ENCODE measurements at regions not wholly inside any gene's neighbourhood (a gene's known extent, or its start where the extent isn't known, plus 50 kb on each side); places are given as distances from the start of the nearest gene placed in this dataset.

DNA sequence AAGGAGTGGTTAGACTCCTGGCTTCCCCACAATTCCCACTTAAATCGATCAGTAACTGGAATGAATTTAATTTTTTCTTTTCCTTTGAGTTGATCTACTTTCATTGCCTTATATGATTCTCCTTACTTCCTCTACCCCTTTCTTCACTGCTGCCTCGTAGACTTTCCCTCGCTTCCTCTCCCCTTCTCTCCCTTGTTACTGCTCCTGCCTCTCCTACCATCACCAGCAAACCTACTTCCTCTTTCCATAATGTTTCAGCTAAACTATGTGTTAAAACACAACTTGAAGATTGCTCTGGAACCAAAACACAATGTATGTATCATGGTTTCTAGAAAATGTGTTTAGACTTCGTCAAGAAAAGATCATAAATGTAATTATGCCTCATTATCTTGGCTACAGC is 132.0 kb upstream of the TET2 start:
- Mint-ChIP-seq H3K36me3 (ENCODE audit: low read depth) (no peaks in the 10 kb centered on the region), H3K4me3 (no peak overlapping the region), H3K27me3 (ENCODE audit: low read depth) (peaks cover 10% of the 10 kb centered on the region), H3K9me3 (peaks cover 14% of the 10 kb centered on the region), H3K4me1 (ENCODE audit: low read depth) (no peaks in the 10 kb centered on the region), H3K27ac (no peak overlapping the region)

DNA sequence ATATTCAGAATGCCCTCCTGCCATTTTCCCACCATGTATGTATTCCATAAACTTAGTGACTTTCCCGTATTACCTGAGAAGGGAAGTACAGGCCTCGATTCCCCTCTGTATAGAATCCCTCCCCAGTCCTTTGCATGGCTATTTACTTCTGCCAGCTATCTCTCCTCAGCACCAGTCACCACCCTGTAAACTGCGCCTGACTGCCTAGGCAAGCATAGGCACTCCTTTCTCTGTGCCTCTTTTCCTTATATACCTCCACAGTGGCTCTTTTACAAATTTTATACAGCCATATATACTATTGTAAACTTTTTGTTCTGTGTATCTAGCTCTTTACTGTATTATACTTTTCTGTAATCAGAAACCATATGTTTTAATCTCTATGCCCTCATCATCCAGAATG is 130.9 kb upstream of the TET2 start:
- H3K4me1 Mint-ChIP-seq (ENCODE audit: low read depth): no peaks in the 10 kb centered on the region
- no peak overlapping the region for H3K27ac Mint-ChIP-seq
- H3K27me3 Mint-ChIP-seq (ENCODE audit: low read depth): peaks cover under 1% of the 10 kb centered on the region
- H3K9me3 Mint-ChIP-seq: peaks cover 3% of the 10 kb centered on the region
- no peaks in the 10 kb centered on the region for H3K36me3 Mint-ChIP-seq (ENCODE audit: low read depth)
- H3K4me3 Mint-ChIP-seq: no peak overlapping the region

DNA sequence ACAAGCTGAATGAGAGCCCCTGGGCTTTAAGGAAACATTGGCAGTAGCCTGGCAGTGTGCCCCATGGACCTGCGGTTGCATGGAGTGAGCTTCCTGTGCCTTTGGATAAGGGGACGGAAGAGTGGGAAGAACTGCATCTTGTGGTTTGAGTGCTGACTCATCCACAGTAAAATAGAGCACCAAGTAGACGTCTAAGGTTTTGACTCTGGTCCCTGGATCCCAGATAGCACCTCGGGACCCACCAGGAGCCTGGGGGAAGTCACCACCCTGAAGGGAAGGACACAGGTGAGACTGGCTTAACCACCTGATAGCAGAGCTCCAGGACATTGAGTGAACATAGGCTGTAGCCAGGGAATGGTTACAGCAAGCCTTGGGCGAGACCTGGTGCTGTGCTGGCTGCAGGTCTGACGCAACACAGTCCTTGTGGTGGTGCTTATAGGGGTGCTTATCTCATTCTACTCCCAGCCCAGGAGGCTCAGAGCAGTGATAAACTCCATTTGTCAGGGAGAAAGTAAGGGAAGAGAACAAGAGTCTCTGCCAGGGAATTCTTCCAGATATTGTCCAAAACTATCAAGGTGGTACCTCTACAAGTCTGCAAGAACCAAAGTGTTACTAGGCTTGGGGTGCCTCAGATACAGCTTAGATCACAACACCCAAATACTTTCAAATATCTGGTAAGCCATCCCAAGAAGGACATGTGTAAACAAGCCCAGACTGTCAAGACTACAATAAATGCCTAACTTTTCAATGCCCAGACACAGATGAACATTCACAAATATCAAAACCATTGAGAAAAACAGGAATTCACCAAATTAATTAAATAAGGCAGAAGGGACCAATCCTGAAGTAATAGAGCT is 123.6 kb upstream of the TET2 start:
- Mint-ChIP-seq H3K9me3 (peaks cover 10% of the 10 kb centered on the region), H3K4me1 (ENCODE audit: low read depth) (no peaks in the 10 kb centered on the region), H3K27ac (no peak overlapping the region), H3K36me3 (ENCODE audit: low read depth) (no peaks in the 10 kb centered on the region), H3K27me3 (ENCODE audit: low read depth) (no peaks in the 10 kb centered on the region), H3K4me3 (no peak overlapping the region)

DNA sequence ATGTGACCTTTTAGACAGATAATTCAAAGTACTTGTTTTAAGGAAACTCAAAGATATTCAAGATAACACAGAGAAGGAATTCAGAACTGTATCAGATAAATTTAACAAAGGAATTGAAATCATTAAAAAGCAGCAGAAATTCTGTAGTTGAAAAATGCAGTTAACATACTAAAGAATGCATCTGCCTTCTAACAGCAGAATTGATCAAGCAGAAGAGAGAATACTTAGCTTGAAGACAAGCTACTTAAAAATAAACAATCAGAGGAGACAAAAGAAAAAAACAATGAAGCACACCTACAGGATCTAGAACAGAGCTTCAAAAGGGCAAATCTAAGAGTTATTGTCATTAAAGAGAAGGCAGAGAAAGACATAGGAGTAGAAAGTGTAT is 123.0 kb upstream of the TET2 start:
- Mint-ChIP-seq H3K4me1 (ENCODE audit: low read depth) (no peaks in the 10 kb centered on the region), H3K36me3 (ENCODE audit: low read depth) (no peaks in the 10 kb centered on the region), H3K9me3 (peaks cover 12% of the 10 kb centered on the region), H3K4me3 (no peak overlapping the region), H3K27me3 (ENCODE audit: low read depth) (no peaks in the 10 kb centered on the region), H3K27ac (no peak overlapping the region)

DNA sequence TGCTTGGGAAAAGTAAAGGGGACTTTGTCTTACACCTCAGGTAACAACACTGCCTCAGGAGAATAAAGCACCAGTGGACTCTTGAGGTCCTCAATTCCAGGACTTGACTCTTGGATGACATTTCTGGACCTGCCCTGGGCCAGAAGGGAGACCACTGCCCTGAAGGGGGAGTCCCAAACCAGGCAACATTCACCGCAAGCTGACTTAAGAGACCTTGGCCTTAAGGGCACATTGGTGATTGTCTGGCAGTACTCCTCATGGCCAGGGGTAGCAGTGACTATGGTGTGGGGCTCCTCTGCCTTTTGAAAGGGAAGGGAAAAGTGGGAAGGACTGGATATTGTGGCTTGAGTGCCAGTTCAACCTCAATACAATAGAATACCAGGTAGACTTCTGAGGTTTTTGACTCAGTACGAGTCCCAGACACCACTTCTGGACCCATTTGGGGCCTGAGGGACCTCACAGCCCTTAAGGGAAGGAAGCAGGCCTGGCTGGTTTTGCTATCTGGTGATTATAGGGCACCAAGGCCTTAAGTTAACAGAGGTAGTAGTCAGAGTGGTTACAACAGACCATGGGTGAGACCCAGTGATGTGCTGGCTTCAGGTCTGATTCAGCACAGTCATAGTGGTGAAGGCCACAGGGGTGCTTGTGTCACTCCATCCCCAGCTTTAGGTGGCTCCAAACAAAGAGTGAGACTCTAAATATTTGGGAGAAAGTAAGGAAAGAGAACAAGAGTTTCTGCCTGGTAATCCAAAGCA is 121.2 kb upstream of the TET2 start:
- Mint-ChIP-seq H3K4me1 (ENCODE audit: low read depth) (no peaks in the 10 kb centered on the region), H3K27me3 (ENCODE audit: low read depth) (no peaks in the 10 kb centered on the region), H3K9me3 (peaks cover 18% of the 10 kb centered on the region), H3K27ac (no peak overlapping the region), H3K4me3 (no peak overlapping the region), H3K36me3 (ENCODE audit: low read depth) (no peaks in the 10 kb centered on the region)

DNA sequence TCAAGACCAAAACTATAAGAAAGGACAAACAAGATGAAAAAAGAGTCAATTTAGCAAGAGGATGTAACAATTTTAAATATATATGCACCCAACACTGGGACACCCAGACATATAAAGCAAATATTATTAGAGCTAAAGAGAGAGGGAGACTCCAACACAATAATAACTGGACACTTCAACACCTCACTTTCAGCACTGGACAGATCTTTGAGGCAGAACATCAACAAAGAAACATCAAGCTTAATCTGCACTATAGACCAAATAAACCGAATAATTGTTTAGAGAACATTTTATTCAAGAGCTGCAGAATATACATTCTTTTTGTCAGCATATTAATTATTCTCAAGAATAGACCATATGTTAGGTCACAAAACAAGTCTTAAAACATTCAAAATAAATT is 109.7 kb upstream of the TET2 start:
- H3K27ac Mint-ChIP-seq: no peak overlapping the region
- H3K27me3 Mint-ChIP-seq (ENCODE audit: low read depth): no peaks in the 10 kb centered on the region
- no peaks in the 10 kb centered on the region for H3K9me3 Mint-ChIP-seq
- no peak overlapping the region for H3K4me3 Mint-ChIP-seq
- no peaks in the 10 kb centered on the region for H3K36me3 Mint-ChIP-seq (ENCODE audit: low read depth)
- H3K4me1 Mint-ChIP-seq (ENCODE audit: low read depth): no peaks in the 10 kb centered on the region

DNA sequence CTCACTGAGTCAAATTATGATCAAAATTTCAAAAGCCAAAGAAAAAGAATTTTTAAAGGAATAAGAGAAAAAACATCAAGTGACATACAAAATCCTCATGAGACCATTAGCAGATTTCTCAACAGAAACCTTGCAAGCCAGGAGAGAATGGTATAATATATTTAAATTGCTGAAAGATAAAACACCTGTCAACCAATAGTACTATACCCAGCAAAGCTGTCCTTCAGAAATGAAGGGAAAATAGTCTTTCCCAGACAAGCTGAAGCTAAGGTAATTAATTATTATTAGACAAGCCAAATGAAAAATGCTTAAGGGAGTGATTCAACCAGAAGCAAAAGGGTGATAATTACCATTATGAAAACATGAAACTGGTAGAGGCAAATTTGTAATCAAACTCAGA is 104.2 kb upstream of the TET2 start:
- Mint-ChIP-seq H3K9me3 (peaks cover 8% of the 10 kb centered on the region), H3K36me3 (ENCODE audit: low read depth) (peaks cover 2% of the 10 kb centered on the region), H3K4me3 (no peak overlapping the region), H3K27ac (no peak overlapping the region), H3K27me3 (ENCODE audit: low read depth) (peaks cover 4% of the 10 kb centered on the region), H3K4me1 (ENCODE audit: low read depth) (no peaks in the 10 kb centered on the region)

DNA sequence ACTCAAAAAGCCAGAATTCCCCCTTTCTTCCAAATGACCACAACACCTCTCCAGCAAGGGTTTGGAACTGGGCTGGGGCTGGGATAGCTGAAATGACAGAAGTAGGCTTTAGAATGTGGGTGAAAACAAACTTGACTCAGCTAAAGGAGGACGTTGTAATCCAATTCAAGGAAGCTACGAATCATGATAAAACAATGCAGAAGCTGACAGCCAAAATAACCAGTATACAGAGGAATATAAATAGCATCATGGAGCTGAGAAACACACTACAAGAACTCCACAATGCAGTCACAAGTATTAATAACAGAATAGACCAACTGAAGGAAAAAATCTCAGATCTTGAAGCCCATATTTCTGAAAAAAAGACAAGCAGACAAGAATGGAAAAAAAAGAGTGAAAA is 95.8 kb upstream of the TET2 start:
- Mint-ChIP-seq H3K27ac (no peak overlapping the region), H3K27me3 (ENCODE audit: low read depth) (no peaks in the 10 kb centered on the region), H3K4me3 (no peak overlapping the region), H3K9me3 (peaks cover 26% of the 10 kb centered on the region), H3K4me1 (ENCODE audit: low read depth) (no peaks in the 10 kb centered on the region), H3K36me3 (ENCODE audit: low read depth) (peaks cover 3% of the 10 kb centered on the region)

DNA sequence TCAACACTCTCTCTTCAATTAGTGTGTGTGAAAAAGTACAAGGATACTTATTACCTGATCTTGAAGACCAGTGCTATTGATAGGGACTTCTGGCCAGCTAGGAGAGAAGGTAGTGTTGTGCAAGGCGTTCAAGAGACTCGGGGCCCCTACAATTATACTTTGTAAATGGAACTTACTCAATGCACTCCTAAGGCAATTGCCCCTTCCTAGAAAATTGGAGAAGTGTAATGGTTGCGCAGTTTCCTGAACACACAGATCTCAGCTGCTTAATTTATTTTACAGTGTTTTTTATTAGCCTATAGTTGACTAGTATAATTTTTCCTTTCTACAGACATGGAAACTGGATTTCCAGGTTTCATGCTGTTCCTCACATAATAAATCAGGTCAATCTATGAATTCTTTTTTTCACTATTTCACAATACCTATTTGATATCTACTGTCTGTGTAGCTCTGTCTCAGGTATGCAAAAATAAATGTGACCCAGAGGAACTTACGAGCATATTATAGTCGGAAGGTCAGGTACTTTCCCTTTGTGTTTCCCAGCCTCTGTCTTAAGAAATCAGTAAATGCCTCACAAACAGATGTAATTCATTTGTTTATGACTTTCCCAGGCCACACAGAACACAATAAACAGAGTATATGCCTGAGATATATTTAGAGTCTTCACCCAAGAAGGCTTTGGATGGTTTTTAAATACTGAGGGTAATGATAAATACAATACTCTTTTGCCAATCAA is 89.1 kb upstream of the TET2 start:
- H3K9me3 Mint-ChIP-seq: peaks cover 3% of the 10 kb centered on the region
- peaks cover 28% of the 10 kb centered on the region for H3K4me1 Mint-ChIP-seq (ENCODE audit: low read depth)
- no peaks in the 10 kb centered on the region for H3K27me3 Mint-ChIP-seq (ENCODE audit: low read depth)
- H3K4me3 Mint-ChIP-seq: no peak overlapping the region
- peaks cover 2% of the 10 kb centered on the region for H3K36me3 Mint-ChIP-seq (ENCODE audit: low read depth)
- H3K27ac Mint-ChIP-seq: no peak overlapping the region

DNA sequence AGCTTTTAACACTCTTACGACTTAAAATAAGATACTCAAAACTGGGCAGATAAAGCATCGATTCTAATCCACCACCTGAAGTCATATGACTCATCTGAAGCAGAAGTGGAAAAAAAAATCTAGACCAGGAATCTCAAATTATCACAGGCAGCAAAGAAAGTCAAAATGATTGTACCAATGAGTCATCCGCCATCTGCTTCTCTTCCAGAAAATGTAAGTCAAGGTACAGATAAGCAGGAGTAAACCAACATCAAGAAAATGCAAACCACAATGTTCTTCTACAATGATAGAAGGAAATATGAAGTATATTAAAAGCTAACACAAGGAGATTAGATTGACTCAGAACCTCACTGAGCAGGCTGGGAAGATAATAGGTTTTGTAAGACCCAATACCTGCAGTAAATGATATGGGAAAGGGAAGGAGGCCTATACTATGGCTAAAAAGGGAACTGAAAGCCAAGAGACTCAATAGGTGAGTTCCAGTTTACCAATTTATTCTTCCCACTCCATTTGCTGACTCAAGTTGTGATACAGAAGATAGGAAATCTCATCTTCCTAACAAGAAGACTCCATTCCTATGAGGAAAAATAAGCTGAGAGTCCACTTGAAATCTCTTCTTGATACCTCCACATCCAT is 88.4 kb upstream of the TET2 start:
- Mint-ChIP-seq H3K4me3 (no peak overlapping the region), H3K36me3 (ENCODE audit: low read depth) (no peaks in the 10 kb centered on the region), H3K4me1 (ENCODE audit: low read depth) (peaks cover 28% of the 10 kb centered on the region), H3K9me3 (no peaks in the 10 kb centered on the region), H3K27me3 (ENCODE audit: low read depth) (no peaks in the 10 kb centered on the region), H3K27ac (no peak overlapping the region)

DNA sequence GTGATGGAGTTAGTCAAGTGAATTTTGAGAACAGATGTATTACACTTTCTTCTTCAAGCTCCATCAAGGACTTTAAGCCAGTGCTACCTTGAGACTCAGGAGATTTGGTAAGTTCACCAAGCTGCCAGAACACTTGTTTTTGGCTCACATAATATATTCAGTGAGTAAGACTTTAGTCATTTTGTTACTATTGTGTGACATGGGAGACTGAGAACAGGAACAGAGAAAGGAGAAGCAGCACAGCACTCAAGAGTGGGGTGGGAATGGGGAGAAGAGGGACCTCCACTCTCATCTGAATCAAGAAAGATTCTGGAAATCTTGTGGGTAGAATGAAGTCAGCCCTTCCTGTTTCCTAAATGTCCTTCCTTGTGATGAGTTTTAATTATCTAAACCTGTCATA is 87.3 kb upstream of the TET2 start:
- no peaks in the 10 kb centered on the region for H3K9me3 Mint-ChIP-seq
- no peak overlapping the region for H3K27ac Mint-ChIP-seq
- no peak overlapping the region for H3K4me3 Mint-ChIP-seq
- H3K27me3 Mint-ChIP-seq (ENCODE audit: low read depth): no peaks in the 10 kb centered on the region
- H3K4me1 Mint-ChIP-seq (ENCODE audit: low read depth): peaks cover 28% of the 10 kb centered on the region
- H3K36me3 Mint-ChIP-seq (ENCODE audit: low read depth): no peaks in the 10 kb centered on the region

DNA sequence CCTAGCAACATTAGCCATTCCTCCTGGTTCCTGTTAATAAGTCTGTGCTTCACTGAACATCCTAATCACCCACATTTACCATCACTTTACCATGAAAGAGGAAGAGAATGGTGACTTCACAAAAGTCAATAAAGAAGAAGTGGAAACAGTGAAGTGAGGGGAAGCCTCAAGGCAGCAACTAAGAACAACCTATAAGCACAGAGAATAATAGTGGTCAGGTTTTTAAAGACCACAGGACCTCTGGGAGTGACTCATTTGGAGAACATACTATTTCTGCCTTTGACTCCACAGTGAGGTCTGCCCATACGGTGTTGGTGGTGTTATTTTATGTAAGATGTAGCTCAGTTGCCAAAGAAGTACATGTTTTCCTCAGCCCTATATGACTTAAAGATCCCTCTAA is 86.0 kb upstream of the TET2 start:
- no peaks in the 10 kb centered on the region for H3K27me3 Mint-ChIP-seq (ENCODE audit: low read depth)
- H3K9me3 Mint-ChIP-seq: no peaks in the 10 kb centered on the region
- H3K4me1 Mint-ChIP-seq (ENCODE audit: low read depth): peaks cover 28% of the 10 kb centered on the region
- H3K27ac Mint-ChIP-seq: peak overlapping the region; percentile 88
- peak overlapping the region; percentile 0 for H3K4me3 Mint-ChIP-seq
- H3K36me3 Mint-ChIP-seq (ENCODE audit: low read depth): no peaks in the 10 kb centered on the region

DNA sequence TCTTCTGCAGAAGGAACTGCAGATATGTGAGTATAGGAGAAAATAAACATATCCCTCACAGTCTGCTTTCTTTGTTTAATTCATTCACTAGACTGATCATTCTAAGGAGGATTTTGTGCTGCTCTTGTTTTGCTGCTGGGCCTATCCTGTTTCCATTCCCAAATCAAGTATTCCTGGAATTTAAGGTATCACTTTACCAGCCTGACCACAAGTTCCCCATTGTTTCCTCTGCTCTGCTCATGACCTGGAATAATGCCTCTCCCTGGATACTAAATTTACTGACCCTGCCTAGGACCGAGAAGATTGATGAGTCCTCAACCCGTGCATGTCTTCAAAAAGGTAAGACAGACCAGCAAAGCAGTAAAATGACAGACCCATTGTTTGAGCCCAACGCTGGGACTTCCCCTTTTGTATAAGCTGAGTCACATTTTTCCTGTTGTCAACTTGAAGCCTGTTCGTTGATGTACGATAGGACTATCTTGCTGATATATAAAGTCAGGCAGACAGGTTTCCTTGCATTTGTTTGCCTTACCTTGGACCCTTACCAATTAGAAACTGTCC is 85.5 kb upstream of the TET2 start:
- Mint-ChIP-seq H3K27ac (peak overlapping the region; percentile 88), H3K4me1 (ENCODE audit: low read depth) (peaks cover 28% of the 10 kb centered on the region), H3K9me3 (no peaks in the 10 kb centered on the region), H3K27me3 (ENCODE audit: low read depth) (no peaks in the 10 kb centered on the region), H3K36me3 (ENCODE audit: low read depth) (no peaks in the 10 kb centered on the region), H3K4me3 (peak overlapping the region; percentile 68)

DNA sequence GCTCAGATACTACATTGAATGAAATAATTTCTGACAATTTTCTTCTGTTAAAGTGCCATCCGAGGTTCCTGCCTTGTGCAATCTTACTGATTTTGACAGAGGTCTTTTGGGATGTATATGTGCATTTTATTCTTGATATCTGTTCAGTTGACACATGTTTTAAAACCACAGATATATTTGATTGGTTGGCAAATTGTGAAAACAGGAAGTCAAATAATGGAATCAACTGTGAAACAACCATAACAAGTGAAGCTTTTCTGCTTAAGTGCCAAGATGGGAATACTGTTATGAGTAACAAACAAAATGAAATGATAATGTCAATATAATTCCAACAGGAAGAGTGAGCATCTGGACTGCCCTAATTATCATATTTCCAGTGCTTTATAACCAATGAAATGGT is 84.9 kb upstream of the TET2 start:
- Mint-ChIP-seq H3K4me3 (no peak overlapping the region), H3K9me3 (no peaks in the 10 kb centered on the region), H3K27me3 (ENCODE audit: low read depth) (no peaks in the 10 kb centered on the region), H3K27ac (peak overlapping the region; percentile 88), H3K4me1 (ENCODE audit: low read depth) (peaks cover 28% of the 10 kb centered on the region), H3K36me3 (ENCODE audit: low read depth) (no peaks in the 10 kb centered on the region)
